Sciatic nerve (tissue), 2 donors: ENCODE measurements at regions not wholly inside any gene's neighbourhood (a gene's known extent, or its start where the extent isn't known, plus 50 kb on each side); places are given as distances from the start of the nearest gene placed in this dataset.
A peak's percentile ranks its signal among the peaks of the same experiment; 100 is the strongest.

Experiments used
- ATAC-seq: fragments of 200-7000 bp; cut with Tn5 transposase; one replicate; pipeline ENCODE4 v1.9.1; 2020; ENCODE audit warnings: mild to moderate bottlenecking, moderate library complexity
- DNase-seq: peaks from one replicate; pipeline ENCODE4 v3.0.0-alpha.2; 2020; ENCODE audit warnings: low spot score
- intact Hi-C: fragments of 100-400 bp; cut with DNase I; formaldehyde crosslinking; loops from one replicate; pipeline ENCODE4 v1.14.2; 2022
- donor health status: DM: no; HTN: no; CAD: no.
- donor health status: DM: no; HTN: no; CAD: no.

DNA sequence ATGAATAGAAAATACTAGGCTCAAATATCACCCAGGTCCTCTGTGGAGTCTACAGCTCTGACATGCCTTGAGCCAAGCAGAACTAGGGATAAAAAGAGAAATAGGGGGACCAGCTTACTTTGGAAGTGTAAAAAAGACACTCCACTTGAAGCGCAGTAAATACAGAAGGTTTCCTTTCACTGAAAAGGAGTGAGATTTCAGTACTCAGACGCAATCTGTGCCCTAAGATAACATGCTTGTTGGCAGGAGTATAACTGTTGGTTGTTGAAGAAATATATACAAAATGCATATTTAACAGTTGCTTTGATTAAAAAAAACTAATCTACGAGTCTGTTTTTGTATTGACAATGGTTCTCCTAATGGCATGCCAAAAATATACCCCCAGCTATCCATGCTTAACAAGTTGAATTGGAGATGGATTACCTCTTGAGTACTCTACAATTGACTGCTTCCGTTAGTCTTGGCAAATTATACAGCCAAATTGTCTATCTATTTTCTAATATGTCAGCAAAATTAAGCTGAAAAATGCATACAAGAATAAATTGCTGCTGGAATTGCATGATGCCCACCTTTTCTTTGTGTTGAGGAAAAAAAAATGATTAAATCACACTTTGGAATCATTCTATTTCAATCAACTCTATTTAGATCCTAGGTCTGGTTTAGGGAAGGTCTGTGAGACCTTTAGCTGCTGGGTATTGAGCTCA, 91.6 kb downstream of the FAT3 start:
- DNase-seq: no peak
- no peak for ATAC-seq
- intact Hi-C loops: no loop called here

GRCh38 chr11:92317222-92317621, 92.6 kb downstream of the FAT3 start:
- DNase-seq (no peak), ATAC-seq (no peak)
- intact Hi-C loops: no loop called here

GRCh38 chr11:92317721-92318120, 93.1 kb downstream of the FAT3 start:
- intact Hi-C loops: no loop called here
- DNase-seq (no peak), ATAC-seq (no peak)

DNA sequence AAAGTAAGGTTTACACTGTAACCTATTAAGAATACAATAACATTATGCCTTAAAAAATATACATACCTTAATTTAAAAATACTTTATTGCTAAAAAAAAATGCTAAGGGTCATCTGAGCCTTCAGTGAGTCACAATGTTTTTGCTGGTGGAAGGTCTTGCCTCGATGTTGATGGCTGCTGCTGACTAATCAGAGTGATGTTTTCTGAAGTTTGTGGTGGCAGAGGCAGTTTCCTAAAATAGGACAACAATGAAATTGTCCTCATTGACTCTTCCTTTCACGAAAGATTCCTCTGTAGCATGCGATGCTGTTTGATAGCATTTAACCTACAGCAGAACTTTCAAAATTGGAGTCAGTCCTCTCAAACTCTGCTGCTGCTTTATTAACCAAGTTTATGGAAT, 97.6 kb downstream of the FAT3 start:
- ATAC-seq (no peak), DNase-seq (no peak)
- intact Hi-C loops: no loop called here

DNA sequence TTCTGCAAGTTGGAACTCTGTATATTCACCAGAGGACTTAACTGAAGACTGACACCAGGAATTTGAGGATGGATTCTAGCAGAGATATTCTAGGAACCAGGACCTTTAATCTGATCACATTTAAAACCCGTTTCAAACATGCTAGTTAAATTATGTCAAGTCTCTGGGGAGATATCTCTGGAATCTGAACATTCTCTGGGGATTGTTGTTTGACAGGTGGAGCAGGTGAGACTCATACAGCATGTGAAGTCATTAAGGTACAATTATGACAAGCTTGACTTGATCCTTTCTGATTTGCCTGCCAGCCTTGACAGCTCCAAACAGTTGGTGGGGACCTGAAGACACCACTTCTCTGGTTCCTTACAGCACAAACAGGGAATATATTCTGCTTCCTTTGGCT, 100.3 kb downstream of the FAT3 start:
- no peak for ATAC-seq
- intact Hi-C loops: no loop called here

DNA sequence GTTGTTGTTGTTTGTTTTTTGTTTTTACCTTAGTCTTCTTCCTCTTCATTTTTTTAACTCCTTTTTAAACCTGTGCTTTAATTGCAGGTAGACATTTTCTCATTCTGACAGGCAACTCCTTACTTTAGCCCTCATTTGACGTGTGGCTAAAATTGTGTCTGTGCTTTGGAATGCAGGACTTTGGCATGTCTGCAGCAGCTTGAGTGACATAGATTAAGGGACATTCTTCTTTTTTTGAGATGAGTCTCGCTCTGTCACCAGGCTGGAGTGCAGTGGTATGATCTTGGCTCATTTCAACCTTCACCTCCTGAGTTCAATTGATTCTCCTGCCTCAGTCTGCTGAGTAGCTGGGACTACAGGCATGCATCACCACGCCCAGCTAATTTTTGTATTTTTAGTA, 100.8 kb downstream of the FAT3 start:
- DNase-seq (no peak), ATAC-seq (no peak)
- intact Hi-C loops: no loop called here

More for the DNA sequence above, 100.3 kb downstream of the FAT3 start:
- no peak for DNase-seq

DNA sequence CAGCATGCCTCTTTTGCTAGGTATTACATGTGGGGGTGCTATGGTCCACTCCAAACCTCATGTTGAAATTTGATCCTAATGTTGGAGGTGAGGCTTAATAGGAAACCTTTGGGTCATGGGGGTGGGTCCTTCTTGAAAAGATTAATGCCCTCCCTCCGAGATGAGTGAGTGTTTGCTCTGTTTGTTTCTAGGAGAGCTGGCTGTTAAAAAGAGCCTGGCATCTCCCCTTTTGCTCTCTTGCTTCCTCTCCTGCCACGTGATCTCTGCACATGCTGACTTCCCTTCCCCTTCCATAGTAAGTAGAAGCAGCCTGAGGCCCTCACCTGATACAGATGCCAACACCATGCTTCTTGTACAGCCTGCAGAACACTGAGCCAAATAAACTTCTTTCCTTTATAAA, 104.5 kb downstream of the FAT3 start:
- ATAC-seq (no peak), DNase-seq (no peak)
- intact Hi-C loops: no loop called here

- intact Hi-C loops: no loop called here
- no peak for DNase-seq
These were observed 105.0 kb downstream of the FAT3 start for GRCh38 chr11:92329646-92330045.

DNA sequence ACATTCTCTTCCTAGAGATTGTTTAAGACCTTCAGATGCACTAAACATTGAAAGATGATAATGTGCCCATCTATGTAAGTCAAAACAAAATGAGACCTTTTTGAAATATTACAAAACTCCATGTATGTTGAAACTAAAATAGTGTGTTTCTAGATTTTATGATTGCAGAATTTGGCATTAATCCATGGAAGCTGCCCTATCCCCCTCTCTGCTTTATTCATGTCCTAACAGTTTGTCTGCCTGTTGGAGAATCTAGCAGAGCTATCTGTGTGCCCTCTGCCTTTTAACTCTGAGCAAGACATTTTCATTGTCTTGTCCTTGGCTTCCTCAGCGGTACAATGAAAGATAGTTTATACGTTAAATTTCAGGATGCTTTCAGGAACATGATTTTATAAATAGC, 105.5 kb downstream of the FAT3 start:
- intact Hi-C loops: no loop called here
- no peak for DNase-seq
- ATAC-seq: no peak

More at GRCh38 chr11:92329646-92330045, 105.0 kb downstream of the FAT3 start:
- ATAC-seq: peak; percentile 50

DNA sequence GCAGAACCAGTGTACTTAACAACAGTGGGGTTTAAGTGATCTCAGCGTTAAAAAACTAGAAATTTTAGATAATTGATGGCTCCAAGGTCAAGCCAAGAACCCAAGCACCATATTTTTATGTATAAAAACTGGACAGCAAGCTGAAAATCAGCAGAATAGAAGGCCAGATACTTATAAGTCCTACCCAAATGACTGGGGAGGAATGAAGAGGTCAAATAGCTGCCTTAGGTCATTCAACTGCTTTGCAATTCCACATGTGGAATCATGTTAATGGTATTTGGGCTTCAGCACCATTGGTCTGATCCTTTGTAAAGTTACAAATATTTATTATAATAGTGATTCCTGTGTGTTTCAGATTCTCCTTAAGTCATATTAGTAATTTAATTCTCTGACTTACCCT, 108.4 kb downstream of the FAT3 start:
- no peak for ATAC-seq
- intact Hi-C loops: no loop called here
- no peak for DNase-seq

GRCh38 chr11:92340839-92341238, 116.2 kb downstream of the FAT3 start:
- DNase-seq: no peak
- intact Hi-C loops: no loop called here

DNA sequence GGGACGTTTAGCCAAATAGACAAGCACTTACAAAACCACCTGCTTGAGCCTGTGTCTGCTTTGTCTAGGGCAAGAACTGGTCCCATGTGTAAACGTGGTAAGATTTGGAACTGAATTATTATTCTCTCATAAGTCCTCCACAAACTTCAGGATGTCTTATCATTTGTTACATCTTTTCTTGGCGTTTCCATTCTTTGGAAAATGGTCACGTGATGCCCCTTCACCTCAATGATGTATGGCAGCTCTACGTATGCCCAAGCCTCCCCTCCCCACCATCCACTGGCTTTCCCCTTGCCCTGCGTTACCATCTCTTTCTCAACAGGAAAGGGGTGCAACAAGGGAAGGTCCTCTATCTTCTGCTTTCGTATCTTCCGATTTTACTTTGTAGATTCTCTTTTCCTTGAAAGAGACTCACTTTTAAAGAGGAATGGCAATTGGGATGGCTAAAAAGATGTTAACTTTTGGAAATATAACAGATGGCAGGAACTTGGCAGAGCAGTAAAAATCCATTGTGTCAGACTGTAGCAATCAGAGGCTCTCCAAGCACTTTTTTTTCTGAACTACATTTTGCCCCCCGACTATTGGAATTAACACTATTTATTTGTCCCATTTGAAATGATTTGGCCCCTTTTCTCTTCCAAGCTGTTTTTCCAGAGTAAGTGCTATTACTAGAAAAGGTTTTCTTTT, 117.6 kb downstream of the FAT3 start:
- DNase-seq (no peak), ATAC-seq (no peak)
- intact Hi-C loops: no loop called here

More at GRCh38 chr11:92340839-92341238, 116.2 kb downstream of the FAT3 start:
- no peak for ATAC-seq

- ATAC-seq (no peak), DNase-seq (no peak)
- intact Hi-C loops: no loop called here
These were observed 118.3 kb downstream of the FAT3 start for GRCh38 chr11:92342886-92343285.

DNA sequence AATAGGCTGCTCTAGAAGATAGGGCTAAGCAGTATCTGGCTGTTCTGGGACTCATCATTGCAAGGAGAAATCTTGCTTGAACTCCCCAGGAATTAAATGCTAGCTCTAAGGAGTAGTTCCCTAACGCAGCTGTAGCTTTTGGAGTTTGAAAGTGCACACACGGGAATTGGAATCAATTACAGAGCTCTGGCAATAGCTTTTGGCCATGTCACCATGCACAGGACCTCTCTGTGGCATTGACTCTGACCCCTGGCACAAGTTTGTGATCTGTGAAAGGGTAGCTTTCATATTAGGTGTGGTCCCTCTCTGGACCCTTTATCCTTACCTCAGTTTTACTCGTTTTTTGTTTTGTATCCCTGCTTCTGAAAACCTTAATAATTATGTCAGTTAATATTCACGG, 121.6 kb downstream of the FAT3 start:
- ATAC-seq: no peak
- intact Hi-C loops: no loop called here
- no peak for DNase-seq

- ATAC-seq: no peak
- intact Hi-C loops: no loop called here
These were observed 122.8 kb downstream of the FAT3 start for GRCh38 chr11:92347454-92347853.

DNA sequence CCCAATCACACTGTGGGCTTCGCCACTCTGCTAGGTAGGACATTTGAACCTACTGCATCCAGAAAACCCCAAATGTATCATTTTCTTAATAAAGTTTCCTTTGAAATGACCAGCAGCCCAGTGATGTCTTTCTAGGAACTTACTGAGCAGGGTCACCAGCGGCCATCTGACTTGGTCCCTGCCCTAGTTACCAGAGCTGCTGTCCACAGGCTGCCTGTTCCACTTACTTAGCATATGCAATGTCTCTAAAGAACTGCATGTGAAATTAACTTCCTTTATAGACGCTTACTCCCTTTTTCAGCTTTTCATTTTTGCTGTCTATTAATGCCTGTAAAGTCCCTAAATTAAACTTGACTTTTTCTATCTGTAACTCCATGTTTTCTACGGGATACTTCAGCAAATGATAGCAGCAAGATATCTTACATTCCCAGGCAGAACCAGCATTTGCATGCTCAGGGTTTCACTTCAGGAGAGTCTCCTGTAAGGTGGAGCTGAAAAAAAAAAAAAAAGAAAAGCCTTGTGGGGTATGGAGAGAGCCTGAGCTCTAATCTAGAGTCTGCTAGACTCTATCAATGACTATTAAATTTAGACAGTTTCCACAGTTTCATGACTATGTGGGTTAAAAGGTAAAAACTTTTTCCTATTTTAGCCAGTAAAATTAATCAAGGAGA, 125.0 kb downstream of the FAT3 start:
- intact Hi-C loops: no loop called here
- ATAC-seq (no peak), DNase-seq (no peak)

More at GRCh38 chr11:92347454-92347853, 122.8 kb downstream of the FAT3 start:
- DNase-seq: no peak

GRCh38 chr11:92357344-92357743, 132.7 kb downstream of the FAT3 start:
- intact Hi-C loops: no loop called here

GRCh38 chr11:92357841-92358240, 133.2 kb downstream of the FAT3 start:
- intact Hi-C loops: no loop called here
- DNase-seq (no peak), ATAC-seq (no peak)

More at GRCh38 chr11:92357344-92357743, 132.7 kb downstream of the FAT3 start:
- no peak for DNase-seq
- no peak for ATAC-seq

DNA sequence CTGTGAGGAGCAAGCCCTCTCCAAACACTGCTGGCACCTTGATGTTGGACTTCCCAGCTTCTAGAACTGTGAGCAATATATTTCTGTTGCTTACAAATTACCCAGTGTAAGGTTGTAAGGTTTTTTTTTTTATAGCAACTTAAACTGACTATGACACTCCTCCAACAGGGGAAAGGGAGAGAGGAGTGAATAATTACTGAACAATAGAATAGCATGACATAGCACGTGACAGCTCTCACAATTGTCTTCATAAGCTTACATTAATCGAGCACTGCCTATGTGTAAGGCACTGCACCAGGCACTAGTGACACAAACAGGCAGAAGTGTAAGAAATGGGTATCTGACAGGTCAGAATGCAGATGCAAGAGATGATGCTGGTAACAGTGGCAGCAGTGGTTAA, 136.9 kb downstream of the FAT3 start:
- DNase-seq: no peak
- ATAC-seq: no peak
- intact Hi-C loops: no loop called here

GRCh38 chr11:92362989-92363388, 138.4 kb downstream of the FAT3 start:
- ATAC-seq: no peak
- intact Hi-C loops: no loop called here
- no peak for DNase-seq
